ENCODE measurements at regions not wholly inside any gene's neighbourhood (a gene's known extent, or its start where the extent isn't known, plus 50 kb on each side); places are given as distances from the start of the nearest gene placed in this dataset.

DNA sequence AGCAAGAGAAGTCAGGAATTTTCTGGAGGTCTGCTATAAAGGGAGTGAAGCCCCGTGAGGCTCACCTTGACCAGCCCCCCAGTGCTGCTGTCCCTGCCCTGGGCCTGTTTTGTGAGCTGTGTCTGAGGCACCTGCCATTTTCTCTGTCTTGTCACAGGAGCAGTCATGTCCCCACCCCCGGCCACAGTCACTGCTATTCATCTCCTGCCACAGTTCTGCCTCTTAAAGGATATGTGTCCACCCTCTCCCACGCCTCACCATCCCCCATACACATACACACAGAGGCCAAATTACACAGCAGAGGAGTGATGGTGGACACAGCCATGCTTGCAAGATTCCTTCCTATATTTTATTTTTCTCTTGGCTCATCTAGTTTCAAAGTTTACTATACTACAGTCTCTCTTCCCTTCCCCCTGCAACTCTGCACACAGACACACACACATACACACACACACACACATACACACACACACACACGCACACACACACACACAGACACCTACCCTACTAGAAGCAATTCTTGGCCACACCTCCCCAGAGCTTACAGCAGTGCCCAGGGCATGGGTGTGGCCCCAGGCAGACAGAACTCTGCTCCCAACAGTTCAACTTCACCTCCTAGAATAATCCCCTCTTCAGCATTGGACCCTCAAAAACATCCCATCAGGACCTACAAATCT lies 68.7 kb upstream of the TAB2 start:
- no peak for TF ChIP-seq CTCF (IDR thresholded peaks at IDR 0.05; ENCODE audit: insufficient read depth, low read length)
- H3K4me3 ChIP-seq (ENCODE audit: low read depth, low read length): no peak overlapping the region
- no peak for DNase-seq (ENCODE audit: low read depth)

DNA sequence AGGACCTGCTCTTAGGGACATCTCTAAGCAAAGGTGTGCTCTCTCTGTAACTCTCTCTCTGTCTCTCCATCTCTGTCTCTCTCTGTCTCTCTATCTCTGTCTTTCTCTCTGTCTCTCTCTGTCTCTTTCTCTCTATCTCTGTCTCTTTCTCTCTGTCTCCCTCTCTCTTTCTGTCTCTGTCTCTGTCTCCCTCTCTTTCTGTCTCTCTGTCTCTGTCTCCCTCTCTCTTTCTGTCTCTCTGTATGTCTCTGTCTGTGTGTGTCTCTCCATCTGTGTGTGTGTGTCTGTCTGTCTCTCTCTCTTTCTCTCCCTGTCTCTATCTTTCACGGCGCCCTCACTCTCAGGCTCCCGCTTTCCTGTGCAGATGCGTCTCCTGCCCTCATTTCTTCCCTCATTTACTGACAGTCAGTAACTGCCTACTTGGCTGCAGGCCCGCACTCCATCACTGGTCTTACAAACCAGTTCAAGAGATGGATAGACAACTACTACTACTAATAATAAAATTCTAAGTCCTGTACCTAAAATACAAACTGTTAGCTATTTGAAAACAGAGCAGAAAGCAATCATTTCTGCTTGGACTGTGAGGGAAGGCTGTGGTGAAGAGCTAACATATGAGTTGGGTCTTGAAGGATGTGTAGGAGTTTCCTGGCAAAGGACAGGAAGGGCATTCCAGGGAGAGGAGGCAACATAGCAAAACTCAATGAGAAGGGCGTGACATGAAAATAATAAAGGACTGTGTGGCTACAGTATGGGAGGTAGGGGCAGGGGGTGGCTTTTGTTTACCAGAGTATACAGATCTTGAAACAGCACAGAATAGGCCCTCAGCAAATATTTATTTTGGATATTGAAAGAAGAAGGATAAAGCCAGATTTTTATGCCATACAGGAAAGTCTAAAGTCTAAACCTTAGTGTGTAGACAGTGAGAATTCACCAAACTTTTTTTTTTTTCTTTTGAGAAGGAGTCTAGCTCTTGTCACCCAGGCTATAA lies 67.8 kb upstream of the TAB2 start:
- no peak overlapping the region for H3K4me3 ChIP-seq (ENCODE audit: low read depth, low read length)
- no peak for TF ChIP-seq CTCF (IDR thresholded peaks at IDR 0.05; ENCODE audit: insufficient read depth, low read length)
- no peak for DNase-seq (ENCODE audit: low read depth)

- TF ChIP-seq CTCF (IDR thresholded peaks at IDR 0.05; ENCODE audit: insufficient read depth, low read length): no peak
- no peak for DNase-seq (ENCODE audit: low read depth)
Observed at GRCh38 chr6:149250951-149251350, 66.6 kb upstream of the TAB2 start.

GRCh38 chr6:149252622-149253021 lies 64.9 kb upstream of the TAB2 start:
- TF ChIP-seq CTCF (IDR thresholded peaks at IDR 0.05; ENCODE audit: insufficient read depth, low read length): no peak
- no peak overlapping the region for H3K4me3 ChIP-seq (ENCODE audit: low read depth, low read length)
- DNase-seq (ENCODE audit: low read depth): no peak

More at GRCh38 chr6:149250951-149251350, 66.6 kb upstream of the TAB2 start:
- H3K4me3 ChIP-seq (ENCODE audit: low read depth, low read length): no peak overlapping the region

DNA sequence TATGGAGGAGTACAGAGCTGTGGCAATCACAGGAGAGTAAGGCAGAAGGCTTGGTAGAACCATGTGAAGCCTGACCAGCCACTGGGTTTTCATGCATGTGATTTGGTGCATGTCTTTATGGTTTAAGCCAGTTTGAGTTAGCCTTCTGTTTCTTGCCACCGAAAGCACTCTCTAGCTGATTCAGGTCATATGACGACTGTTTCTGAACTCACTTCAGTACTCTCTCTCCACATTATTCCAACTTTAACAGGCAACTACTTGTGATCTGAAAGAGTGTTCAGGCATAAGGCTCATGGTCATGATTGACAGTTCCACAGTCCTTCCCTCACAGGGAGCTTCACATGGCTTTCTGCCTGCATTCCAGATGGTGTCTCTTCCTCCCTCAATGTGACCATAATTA lies 63.3 kb upstream of the TAB2 start:
- TF ChIP-seq CTCF (IDR thresholded peaks at IDR 0.05; ENCODE audit: insufficient read depth, low read length): no peak
- no peak overlapping the region for H3K4me3 ChIP-seq (ENCODE audit: low read depth, low read length)
- no peak for DNase-seq (ENCODE audit: low read depth)

- DNase-seq (ENCODE audit: low read depth): no peak
- TF ChIP-seq CTCF (IDR thresholded peaks at IDR 0.05; ENCODE audit: insufficient read depth, low read length): no peak
- H3K4me3 ChIP-seq (ENCODE audit: low read depth, low read length): no peak overlapping the region
Observed at GRCh38 chr6:149259753-149260152, 57.8 kb upstream of the TAB2 start.
